ENCODE measurements at regions not wholly inside any gene's neighbourhood (a gene's known extent, or its start where the extent isn't known, plus 50 kb on each side); places are given as distances from the start of the nearest gene placed in this dataset.
"Not testable (repeated sequence)": the region's sequence is repeated elsewhere in the genome, so short reads cannot be mapped to it uniquely, and the experiment has no call there.

DNA sequence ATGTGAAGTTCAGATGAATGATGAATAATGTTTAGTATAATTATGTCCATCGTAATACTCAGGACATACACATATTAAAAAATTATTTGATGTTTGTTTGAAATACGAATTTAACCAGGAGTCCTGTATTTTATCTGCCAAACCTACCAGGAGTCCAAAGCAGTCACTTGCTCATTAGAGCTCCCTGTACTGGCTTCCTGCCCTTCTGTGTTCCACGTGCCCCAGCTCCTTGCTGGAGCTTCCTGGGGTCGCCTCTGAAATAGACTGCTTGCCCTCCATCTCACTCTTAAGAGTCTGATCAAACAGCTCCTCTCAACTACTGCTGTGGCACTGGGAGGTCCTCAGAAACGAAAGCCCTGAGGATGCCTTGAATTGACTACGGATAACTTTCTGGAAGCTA, 87.3 kb upstream of the DHRS4 start:
- Histone ChIP-seq H3K9ac (ENCODE audit: low read depth in 1 of 3, low read length in 3 of 3) (no peak overlapping the region), H3K27ac (ENCODE audit: low read depth, low read length) (no peak overlapping the region), H3K4me1 (ENCODE audit: control insufficient read depth in 3 of 3, insufficient read depth in 3 of 3, low read length in 3 of 3) (peaks cover 0 to 13% (median 4%) of the 10 kb centered on the region in 3 donors), H3K36me3 (ENCODE audit: control insufficient read depth in 3 of 3, insufficient read depth in 3 of 3, low read length in 3 of 3) (no peaks in the 10 kb centered on the region), H3K4me3 (ENCODE audit: low read length in 3 of 3) (no peak overlapping the region), H3K9me3 (ENCODE audit: control insufficient read depth in 3 of 3, low read length in 3 of 3) (no peaks in the 10 kb centered on the region), H3K27me3 (ENCODE audit: control insufficient read depth in 3 of 3, insufficient read depth in 3 of 3, low read length in 3 of 3) (no peaks in the 10 kb centered on the region)

DNA sequence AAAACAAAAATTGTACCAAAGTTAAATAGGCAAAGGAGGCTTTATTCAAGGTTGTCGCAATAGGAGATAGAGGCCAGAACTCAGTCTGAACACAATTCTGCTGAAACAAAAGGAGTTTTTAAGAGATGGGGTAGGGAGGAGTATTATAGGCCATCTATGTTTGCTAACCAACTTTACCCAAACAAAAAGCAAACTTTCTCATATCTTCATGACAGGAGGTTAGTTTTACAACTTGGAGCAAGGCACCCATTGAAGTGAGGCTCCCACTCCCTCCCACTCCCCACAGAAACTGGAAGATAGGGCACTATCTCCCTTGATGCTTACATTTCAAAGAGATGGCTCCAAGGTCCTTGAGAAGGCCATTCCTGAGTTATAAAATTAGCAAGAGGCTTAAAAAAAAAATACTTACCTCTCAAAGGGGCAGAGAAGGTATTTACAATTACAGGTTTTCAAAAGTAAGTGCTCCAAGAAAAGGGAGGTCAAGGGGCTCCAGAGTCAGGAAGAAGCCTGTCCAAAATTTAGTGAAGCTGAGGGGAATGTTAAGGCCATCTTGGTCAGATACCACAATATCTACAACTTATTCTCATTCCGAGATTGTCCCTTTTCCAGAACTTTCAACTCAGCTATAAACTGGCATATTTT, 84.4 kb upstream of the DHRS4 start:
- H3K36me3 ChIP-seq (ENCODE audit: control insufficient read depth in 3 of 3, insufficient read depth in 3 of 3, low read length in 3 of 3), result no peaks in the 10 kb centered on the region
- no peaks in the 10 kb centered on the region for H3K9me3 ChIP-seq (ENCODE audit: control insufficient read depth in 3 of 3, low read length in 3 of 3)
- H3K27ac ChIP-seq (ENCODE audit: low read depth, low read length), result no peak overlapping the region
- H3K27me3 ChIP-seq (ENCODE audit: control insufficient read depth in 3 of 3, insufficient read depth in 3 of 3, low read length in 3 of 3), result no peaks in the 10 kb centered on the region
- no peak overlapping the region for H3K4me3 ChIP-seq (ENCODE audit: low read length in 3 of 3)
- H3K4me1 ChIP-seq (ENCODE audit: control insufficient read depth in 3 of 3, insufficient read depth in 3 of 3, low read length in 3 of 3), result peaks cover 0 to 11% (median 4%) of the 10 kb centered on the region in 3 donors
- H3K9ac ChIP-seq (ENCODE audit: low read depth in 1 of 3, low read length in 3 of 3), result no peak overlapping the region

DNA sequence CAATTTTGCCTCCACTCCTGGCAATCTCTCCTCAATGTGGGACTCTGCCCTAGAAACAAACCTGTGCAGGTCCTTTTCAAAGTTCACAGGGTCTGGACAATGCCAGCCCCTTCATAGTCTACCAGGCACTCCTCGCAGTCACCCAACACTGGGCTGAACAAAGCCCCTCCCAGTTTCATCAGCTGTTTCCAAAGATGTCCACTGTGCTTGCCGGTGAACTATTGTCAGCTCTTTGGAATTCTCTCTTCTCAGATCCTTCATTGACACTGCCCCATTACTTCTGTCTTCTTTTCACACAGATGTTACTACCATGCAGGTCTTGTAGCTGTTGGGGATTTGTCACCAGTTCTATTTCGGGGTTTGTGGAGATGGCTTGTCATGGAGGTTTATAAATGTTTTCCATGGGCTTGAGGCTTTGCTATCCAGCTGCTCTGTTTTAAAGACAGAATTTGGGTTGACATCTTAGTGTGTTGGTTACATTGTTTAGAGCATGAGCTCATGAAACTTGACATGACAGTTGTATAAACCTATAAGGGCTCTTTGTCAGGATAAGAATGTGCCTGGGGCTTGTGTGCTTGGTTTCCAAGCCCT, 77.3 kb upstream of the DHRS4 start:
- Histone ChIP-seq H3K4me1 (ENCODE audit: control insufficient read depth in 3 of 3, insufficient read depth in 3 of 3, low read length in 3 of 3) (no peaks in the 10 kb centered on the region), H3K9me3 (ENCODE audit: control insufficient read depth in 3 of 3, low read length in 3 of 3) (no peaks in the 10 kb centered on the region), H3K27me3 (ENCODE audit: control insufficient read depth in 3 of 3, insufficient read depth in 3 of 3, low read length in 3 of 3) (no peaks in the 10 kb centered on the region), H3K9ac (ENCODE audit: low read depth in 1 of 3, low read length in 3 of 3) (no peak overlapping the region), H3K27ac (ENCODE audit: low read depth, low read length) (no peak overlapping the region), H3K4me3 (ENCODE audit: low read length in 3 of 3) (no peak overlapping the region), H3K36me3 (ENCODE audit: control insufficient read depth in 3 of 3, insufficient read depth in 3 of 3, low read length in 3 of 3) (no peaks in the 10 kb centered on the region)

DNA sequence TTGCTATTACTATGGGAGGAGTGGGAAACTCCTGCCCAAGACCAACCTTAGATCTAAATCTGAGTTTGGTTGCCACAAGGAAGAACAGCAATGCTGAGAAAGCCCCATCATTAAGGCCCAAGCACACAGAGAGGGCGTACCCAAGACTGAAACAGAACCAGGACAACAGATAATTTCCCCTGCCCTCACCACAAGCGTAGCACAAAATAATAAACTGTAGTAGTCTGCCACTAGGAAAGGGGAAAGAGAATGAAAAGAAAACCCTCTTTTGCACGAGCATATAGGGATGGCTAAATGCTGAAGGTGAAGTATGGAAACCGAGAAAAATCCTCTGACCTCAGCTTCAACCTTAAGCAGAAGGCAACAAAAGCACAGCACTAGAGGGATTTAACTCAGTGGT, 76.5 kb upstream of the DHRS4 start:
- Histone ChIP-seq H3K9me3 (ENCODE audit: control insufficient read depth in 3 of 3, low read length in 3 of 3) (no peaks in the 10 kb centered on the region), H3K27ac (ENCODE audit: low read depth, low read length) (no peak overlapping the region), H3K36me3 (ENCODE audit: control insufficient read depth in 3 of 3, insufficient read depth in 3 of 3, low read length in 3 of 3) (no peaks in the 10 kb centered on the region), H3K27me3 (ENCODE audit: control insufficient read depth in 3 of 3, insufficient read depth in 3 of 3, low read length in 3 of 3) (no peaks in the 10 kb centered on the region), H3K9ac (ENCODE audit: low read depth in 1 of 3, low read length in 3 of 3) (no peak overlapping the region), H3K4me1 (ENCODE audit: control insufficient read depth in 3 of 3, insufficient read depth in 3 of 3, low read length in 3 of 3) (no peaks in the 10 kb centered on the region), H3K4me3 (ENCODE audit: low read length in 3 of 3) (no peak overlapping the region)

DNA sequence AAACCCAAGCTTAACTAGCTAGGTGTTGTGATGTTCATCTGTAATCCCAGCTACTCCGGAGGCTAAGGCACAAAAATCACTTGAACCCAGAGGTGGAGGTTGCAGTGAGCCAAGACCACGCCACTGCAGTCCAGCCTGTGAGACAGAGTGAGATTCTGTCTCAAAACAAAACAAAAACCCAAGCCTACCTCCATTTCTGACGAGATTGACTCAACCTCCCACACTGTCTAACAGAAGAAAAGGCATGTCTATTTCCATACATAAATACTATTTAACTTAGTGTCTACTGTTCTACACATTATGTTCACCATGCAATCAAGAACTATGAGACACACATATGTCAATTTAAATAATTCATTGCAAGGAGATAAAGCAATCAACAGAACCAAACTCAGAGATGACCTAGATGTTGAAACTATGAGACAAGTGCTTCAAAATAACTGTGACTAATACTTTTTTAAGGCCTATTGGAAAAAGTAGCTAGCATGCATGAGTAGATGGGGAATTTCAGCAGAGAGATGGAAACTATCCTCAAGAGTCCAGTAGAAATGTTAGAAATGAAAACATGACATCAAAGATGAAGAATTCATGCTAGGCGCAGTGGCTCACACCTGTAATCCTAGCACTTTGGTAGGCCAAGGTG, 75.9 kb upstream of the DHRS4 start:
- H3K9ac ChIP-seq (ENCODE audit: low read depth in 1 of 3, low read length in 3 of 3), result no peak overlapping the region
- no peaks in the 10 kb centered on the region for H3K27me3 ChIP-seq (ENCODE audit: control insufficient read depth in 3 of 3, insufficient read depth in 3 of 3, low read length in 3 of 3)
- no peaks in the 10 kb centered on the region for H3K36me3 ChIP-seq (ENCODE audit: control insufficient read depth in 3 of 3, insufficient read depth in 3 of 3, low read length in 3 of 3)
- H3K4me1 ChIP-seq (ENCODE audit: control insufficient read depth in 3 of 3, insufficient read depth in 3 of 3, low read length in 3 of 3), result no peaks in the 10 kb centered on the region
- H3K27ac ChIP-seq (ENCODE audit: low read depth, low read length), result no peak overlapping the region
- H3K9me3 ChIP-seq (ENCODE audit: control insufficient read depth in 3 of 3, low read length in 3 of 3), result no peaks in the 10 kb centered on the region
- H3K4me3 ChIP-seq (ENCODE audit: low read length in 3 of 3), result no peak overlapping the region

DNA sequence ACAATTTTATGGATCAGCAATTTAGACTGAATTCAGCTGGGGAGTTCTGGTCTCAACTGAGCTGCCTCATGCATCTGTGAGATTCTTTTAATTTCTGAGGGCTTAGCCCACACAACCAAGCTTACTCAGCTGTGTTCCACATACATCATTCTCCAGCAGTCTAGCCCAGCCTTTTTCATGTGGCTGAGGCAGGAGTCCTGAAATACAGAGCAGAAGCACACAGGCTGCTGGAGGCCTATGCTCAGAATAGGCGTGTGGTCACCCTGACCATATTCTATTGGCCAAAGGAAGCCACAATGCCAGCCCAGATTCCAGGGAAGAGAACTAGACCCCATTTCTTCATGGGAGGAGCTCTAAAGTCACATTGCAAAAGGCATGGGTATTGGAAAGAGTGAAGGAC, 72.3 kb upstream of the DHRS4 start:
- Histone ChIP-seq H3K36me3 (ENCODE audit: control insufficient read depth in 3 of 3, insufficient read depth in 3 of 3, low read length in 3 of 3) (no peaks in the 10 kb centered on the region), H3K9me3 (ENCODE audit: control insufficient read depth in 3 of 3, low read length in 3 of 3) (no peaks in the 10 kb centered on the region), H3K4me3 (ENCODE audit: low read length in 3 of 3) (no peak overlapping the region), H3K4me1 (ENCODE audit: control insufficient read depth in 3 of 3, insufficient read depth in 3 of 3, low read length in 3 of 3) (no peaks in the 10 kb centered on the region), H3K9ac (ENCODE audit: low read depth in 1 of 3, low read length in 3 of 3) (no peak overlapping the region), H3K27me3 (ENCODE audit: control insufficient read depth in 3 of 3, insufficient read depth in 3 of 3, low read length in 3 of 3) (no peaks in the 10 kb centered on the region), H3K27ac (ENCODE audit: low read depth, low read length) (no peak overlapping the region)

DNA sequence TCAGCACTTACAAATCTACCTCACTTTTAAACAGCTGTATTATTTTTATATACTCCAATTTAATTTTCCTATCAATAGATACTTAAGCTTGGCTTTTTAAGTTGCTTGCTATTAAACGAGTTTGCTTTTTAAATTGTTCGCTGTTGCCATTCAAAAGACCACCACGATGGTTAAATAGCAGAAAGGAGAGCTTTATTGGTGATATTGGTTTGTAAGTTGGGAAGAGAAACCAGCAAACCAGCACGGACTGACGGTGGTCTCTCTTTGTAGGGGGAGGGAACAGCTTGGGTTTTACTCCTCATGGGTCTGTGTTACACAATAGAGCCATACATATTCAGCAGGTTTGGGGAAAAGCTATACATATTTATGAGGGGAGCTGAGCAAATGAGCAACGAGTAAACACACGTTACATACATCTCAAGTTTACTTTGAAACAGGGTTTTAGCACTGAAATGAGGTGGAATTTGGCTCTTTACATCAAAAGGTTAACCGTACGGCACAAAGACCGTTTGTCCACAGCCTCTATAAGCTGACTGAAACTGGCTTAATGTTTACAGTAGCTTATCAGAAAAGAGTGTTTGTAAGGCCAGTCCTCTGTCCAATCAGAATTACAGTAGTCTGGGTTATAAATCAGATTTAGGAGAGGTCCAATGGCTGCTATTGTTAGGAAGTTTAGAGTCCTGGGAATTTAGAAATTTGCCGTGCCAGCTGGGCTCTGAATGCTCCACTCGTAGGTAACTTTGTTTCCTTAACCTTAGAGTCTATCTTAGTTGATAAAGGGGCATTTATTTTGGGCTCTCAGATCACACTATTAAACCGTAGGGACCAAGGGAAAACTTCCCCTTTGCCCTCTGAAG, 69.7 kb upstream of the DHRS4 start:
- Histone ChIP-seq H3K4me3 (ENCODE audit: low read length in 3 of 3) (no peak overlapping the region), H3K36me3 (ENCODE audit: control insufficient read depth in 3 of 3, insufficient read depth in 3 of 3, low read length in 3 of 3) (no peaks in the 10 kb centered on the region), H3K4me1 (ENCODE audit: control insufficient read depth in 3 of 3, insufficient read depth in 3 of 3, low read length in 3 of 3) (no peaks in the 10 kb centered on the region), H3K27ac (ENCODE audit: low read depth, low read length) (no peak overlapping the region), H3K9ac (ENCODE audit: low read depth in 1 of 3, low read length in 3 of 3) (no peak overlapping the region), H3K9me3 (ENCODE audit: control insufficient read depth in 3 of 3, low read length in 3 of 3) (peaks cover 0 to 4% (median 0%) of the 10 kb centered on the region in 3 donors), H3K27me3 (ENCODE audit: control insufficient read depth in 3 of 3, insufficient read depth in 3 of 3, low read length in 3 of 3) (no peaks in the 10 kb centered on the region)

DNA sequence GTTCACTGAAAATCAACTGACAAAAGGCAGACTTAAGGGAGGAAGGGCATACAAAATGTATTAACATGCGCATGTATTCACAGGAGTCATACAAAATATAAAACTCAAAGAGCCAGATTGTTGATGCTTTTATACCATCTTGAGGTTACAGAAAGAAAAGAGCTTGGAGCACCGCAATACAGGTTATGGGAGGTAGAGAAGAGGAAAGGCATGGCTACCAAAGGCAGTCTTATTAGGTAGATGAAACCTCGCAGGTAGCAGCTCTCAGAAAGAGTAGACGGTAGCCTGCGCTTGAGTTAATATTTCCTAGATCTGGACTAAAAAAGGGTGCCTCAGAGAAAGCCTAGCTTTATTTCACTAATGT, 69.0 kb upstream of the DHRS4 start:
- H3K36me3 ChIP-seq (ENCODE audit: control insufficient read depth in 3 of 3, insufficient read depth in 3 of 3, low read length in 3 of 3), result no peaks in the 10 kb centered on the region
- H3K4me1 ChIP-seq (ENCODE audit: control insufficient read depth in 3 of 3, insufficient read depth in 3 of 3, low read length in 3 of 3), result no peaks in the 10 kb centered on the region
- H3K27ac ChIP-seq (ENCODE audit: low read depth, low read length), result no peak overlapping the region
- H3K9ac ChIP-seq (ENCODE audit: low read depth in 1 of 3, low read length in 3 of 3), result no peak overlapping the region
- H3K27me3 ChIP-seq (ENCODE audit: control insufficient read depth in 3 of 3, insufficient read depth in 3 of 3, low read length in 3 of 3), result no peaks in the 10 kb centered on the region
- no peak overlapping the region for H3K4me3 ChIP-seq (ENCODE audit: low read length in 3 of 3)
- H3K9me3 ChIP-seq (ENCODE audit: control insufficient read depth in 3 of 3, low read length in 3 of 3), result peaks cover 0 to 4% (median 0%) of the 10 kb centered on the region in 3 donors

DNA sequence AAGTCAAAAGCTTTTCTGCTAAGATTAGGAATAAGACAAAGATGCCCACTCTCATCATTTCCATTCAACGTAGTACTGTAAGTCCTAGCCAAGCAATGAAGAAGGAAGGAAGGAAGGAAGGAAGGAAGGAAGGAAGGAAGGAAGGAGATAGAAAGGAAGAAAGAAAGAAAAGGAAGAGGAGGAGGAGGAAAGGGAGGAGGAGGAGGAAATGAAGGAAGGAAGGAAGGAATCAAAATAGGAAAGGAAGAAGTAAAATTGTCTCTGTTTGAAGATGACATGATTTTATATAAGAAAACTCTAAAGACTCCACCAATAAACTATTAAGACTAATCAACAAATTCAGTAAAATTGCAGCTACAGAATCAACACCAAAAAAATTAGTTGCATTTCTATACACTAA, 66.0 kb upstream of the DHRS4 start:
- Histone ChIP-seq H3K9me3 (ENCODE audit: control insufficient read depth in 3 of 3, low read length in 3 of 3) (peaks cover 0 to 4% (median 0%) of the 10 kb centered on the region in 3 donors), H3K4me1 (ENCODE audit: control insufficient read depth in 3 of 3, insufficient read depth in 3 of 3, low read length in 3 of 3) (no peaks in the 10 kb centered on the region), H3K27ac (ENCODE audit: low read depth, low read length) (no peak overlapping the region), H3K36me3 (ENCODE audit: control insufficient read depth in 3 of 3, insufficient read depth in 3 of 3, low read length in 3 of 3) (no peaks in the 10 kb centered on the region), H3K9ac (ENCODE audit: low read depth in 1 of 3, low read length in 3 of 3) (no peak overlapping the region), H3K27me3 (ENCODE audit: control insufficient read depth in 3 of 3, insufficient read depth in 3 of 3, low read length in 3 of 3) (no peaks in the 10 kb centered on the region), H3K4me3 (ENCODE audit: low read length in 3 of 3) (no peak overlapping the region)

DNA sequence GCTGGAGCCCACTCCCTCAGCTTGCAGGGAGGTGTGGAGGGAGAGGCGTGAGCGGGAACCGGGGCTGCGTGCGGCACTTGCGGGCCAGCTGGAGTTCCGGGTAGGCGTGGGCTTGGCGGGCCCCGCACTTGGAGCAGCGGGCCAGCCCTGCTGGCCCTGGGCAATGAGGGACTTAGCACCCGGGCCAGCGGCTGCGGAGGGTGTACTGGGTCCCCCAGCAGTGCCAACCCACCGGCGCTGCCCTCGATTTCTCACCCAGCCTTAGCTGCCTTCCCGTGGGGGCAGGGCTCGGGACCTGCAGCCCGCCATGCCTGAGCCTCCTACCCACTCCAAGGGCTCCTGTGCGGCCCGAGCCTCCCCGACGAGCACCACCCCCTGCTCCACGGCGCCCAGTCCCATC, 61.9 kb upstream of the DHRS4 start:
- not testable (repeated sequence) for H3K27ac ChIP-seq (ENCODE audit: low read depth, low read length); H3K9ac ChIP-seq (ENCODE audit: low read depth in 1 of 3, low read length in 3 of 3); H3K4me3 ChIP-seq (ENCODE audit: low read length in 3 of 3); H3K9me3 ChIP-seq (ENCODE audit: control insufficient read depth in 3 of 3, low read length in 3 of 3); H3K4me1 ChIP-seq (ENCODE audit: control insufficient read depth in 3 of 3, insufficient read depth in 3 of 3, low read length in 3 of 3); H3K27me3 ChIP-seq (ENCODE audit: control insufficient read depth in 3 of 3, insufficient read depth in 3 of 3, low read length in 3 of 3); H3K36me3 ChIP-seq (ENCODE audit: control insufficient read depth in 3 of 3, insufficient read depth in 3 of 3, low read length in 3 of 3)

Data from skeletal muscle tissue (tissue), 3 donors.